Panc1 (cell line): ENCODE measurements at regions not wholly inside any gene's neighbourhood (a gene's known extent, or its start where the extent isn't known, plus 50 kb on each side); places are given as distances from the start of the nearest gene placed in this dataset.

Source experiments
- ATAC-seq: fragments of 200-7000 bp; cut with Tn5 transposase; 2 replicates; pipeline ENCODE4 v1.9.1; 2020; ENCODE audit warnings: mild to moderate bottlenecking, moderate library complexity
- BruUV-seq: library from RNA; stranded (reverse); fragments of 400-500 nt; replicated peaks from 2 replicates; lab custom pipeline; 2021; lab: Mats Ljungman, UMichigan
- CTCF ChIA-PET: fragments of 300-600 bp; sonication (Branson Sonifier 250); formaldehyde crosslinking; loops from one replicate; lab custom pipeline; 2022; ENCODE audit warnings: antibody characterized with exemption; lab: Charles Lee
- POLR2A ChIA-PET: fragments of 300-600 bp; sonication (Branson Sonifier 250); formaldehyde crosslinking; loops from one replicate; lab custom pipeline; 2022; ENCODE audit warnings: antibody characterized with exemption; lab: Charles Lee
- DNase-seq: peaks from one replicate; pipeline ENCODE4 v3.0.0-alpha.2; 2010; ENCODE audit warnings: low read depth, low spot score
- H3K27ac ChIP-seq: 2 replicates; pipeline ENCODE4 v1.5.1; 2011; ENCODE audit warnings: mild to moderate bottlenecking, low read length, inconsistent platforms
- H3K27me3 ChIP-seq: fragments of 200-500 bp; sonication (Bioruptor generic); 2 replicates; pipeline ENCODE4 v1.6.0; 2014; ENCODE audit warnings: low read length, inconsistent platforms; ENCODE audit not compliant: control insufficient read depth, insufficient read depth
- H3K36me3 ChIP-seq: fragments of 200-500 bp; sonication (Bioruptor generic); 2 replicates; pipeline ENCODE4 v1.5.1; 2014; ENCODE audit warnings: inconsistent platforms, mild to moderate bottlenecking, low read length, moderate library complexity; ENCODE audit not compliant: control insufficient read depth, insufficient read depth
- H3K4me1 ChIP-seq: 2 replicates; pipeline ENCODE4 v1.5.1; 2011; ENCODE audit warnings: inconsistent platforms, mild to moderate bottlenecking, low read length, moderate library complexity; ENCODE audit not compliant: control insufficient read depth, insufficient read depth
- H3K4me3 ChIP-seq, 2 experiments: 2 replicates each; pipeline ENCODE4 v1.5.1; 2011 to 2012; ENCODE audit warnings: low read depth in 2 of 2, low read length in 2 of 2, mild to moderate bottlenecking in 2 of 2, inconsistent platforms in 1 of 2, moderate library complexity in 1 of 2
- H3K9me3 ChIP-seq: fragments of 200-500 bp; sonication (Bioruptor generic); 2 replicates; pipeline ENCODE4 v1.5.1; 2014; ENCODE audit warnings: low read depth, mild to moderate bottlenecking, inconsistent platforms, low read length, moderate library complexity; ENCODE audit not compliant: control insufficient read depth, insufficient read depth
- CTCF ChIP-seq: fragments of 450-650 bp; IDR thresholded peaks from 2 replicates; pipeline ENCODE4 v1.5.1; 2017; ENCODE audit warnings: mild to moderate bottlenecking
- POLR2AphosphoS5 ChIP-seq: IDR thresholded peaks from 2 replicates; pipeline ENCODE4 v1.6.1; 2012; ENCODE audit warnings: mild to moderate bottlenecking, low read depth, low read length, moderate library complexity
- SIN3A ChIP-seq: IDR thresholded peaks from 2 replicates; pipeline ENCODE4 v1.6.1; 2012; ENCODE audit warnings: low read depth, mild to moderate bottlenecking, low read length, moderate library complexity, borderline replicate concordance; ENCODE audit not compliant: insufficient read depth
- TCF7L2 ChIP-seq: IDR thresholded peaks from 2 replicates; pipeline ENCODE4 v1.6.1; 2011; ENCODE audit warnings: mild to moderate bottlenecking, low read depth, low read length, inconsistent platforms
- in situ Hi-C: cut with HindIII; loops from 2 replicates; pipeline ENCODE4 v1.10.0; 2016; ENCODE audit warnings: low sequenced_read_pairs, low pct_unique_long_range_greater_than_20kb
- intact Hi-C: fragments of 100-400 bp; cut with micrococcal nuclease; formaldehyde crosslinking; loops from one replicate; pipeline ENCODE4 v1.10.0; 2022; ENCODE audit not compliant: unreplicated experiment
- TF ChIP-seq, protein P1 (sequence below), 2 experiments: IDR thresholded peaks; 2 replicates each; pipeline ENCODE4 v1.6.1; 2011 to 2012; ENCODE audit warnings: low read depth in 2 of 2, control low read depth in 1 of 2, low read length in 1 of 2, mild to moderate bottlenecking in 1 of 2, moderate library complexity in 1 of 2; ENCODE audit not compliant: insufficient read depth in 1 of 2

GRCh38 chr9:18136354-18136994, 337.5 kb upstream of the ADAMTSL1 start:
- DNase-seq (no peak), ATAC-seq (no peak)
- intact Hi-C loops (no loop called here), in situ Hi-C loops (no loop called here)
- Histone ChIP-seq H3K4me3 (no peak overlapping the region), H3K27ac (no peak overlapping the region), H3K4me1 (no peaks in the 10 kb centered on the region), H3K36me3 (no peaks in the 10 kb centered on the region), H3K9me3 (no peaks in the 10 kb centered on the region), H3K27me3 (no peaks in the 10 kb centered on the region)
- ChIA-PET CTCF (no interaction called here), POLR2A (no interaction called here)
- BruUV-seq: no TSS peak
- TF ChIP-seq TCF7L2 (no peak), POLR2AphosphoS5 (no peak), CTCF (no peak), SIN3A (no peak)
- TF ChIP-seq, protein P1, sequence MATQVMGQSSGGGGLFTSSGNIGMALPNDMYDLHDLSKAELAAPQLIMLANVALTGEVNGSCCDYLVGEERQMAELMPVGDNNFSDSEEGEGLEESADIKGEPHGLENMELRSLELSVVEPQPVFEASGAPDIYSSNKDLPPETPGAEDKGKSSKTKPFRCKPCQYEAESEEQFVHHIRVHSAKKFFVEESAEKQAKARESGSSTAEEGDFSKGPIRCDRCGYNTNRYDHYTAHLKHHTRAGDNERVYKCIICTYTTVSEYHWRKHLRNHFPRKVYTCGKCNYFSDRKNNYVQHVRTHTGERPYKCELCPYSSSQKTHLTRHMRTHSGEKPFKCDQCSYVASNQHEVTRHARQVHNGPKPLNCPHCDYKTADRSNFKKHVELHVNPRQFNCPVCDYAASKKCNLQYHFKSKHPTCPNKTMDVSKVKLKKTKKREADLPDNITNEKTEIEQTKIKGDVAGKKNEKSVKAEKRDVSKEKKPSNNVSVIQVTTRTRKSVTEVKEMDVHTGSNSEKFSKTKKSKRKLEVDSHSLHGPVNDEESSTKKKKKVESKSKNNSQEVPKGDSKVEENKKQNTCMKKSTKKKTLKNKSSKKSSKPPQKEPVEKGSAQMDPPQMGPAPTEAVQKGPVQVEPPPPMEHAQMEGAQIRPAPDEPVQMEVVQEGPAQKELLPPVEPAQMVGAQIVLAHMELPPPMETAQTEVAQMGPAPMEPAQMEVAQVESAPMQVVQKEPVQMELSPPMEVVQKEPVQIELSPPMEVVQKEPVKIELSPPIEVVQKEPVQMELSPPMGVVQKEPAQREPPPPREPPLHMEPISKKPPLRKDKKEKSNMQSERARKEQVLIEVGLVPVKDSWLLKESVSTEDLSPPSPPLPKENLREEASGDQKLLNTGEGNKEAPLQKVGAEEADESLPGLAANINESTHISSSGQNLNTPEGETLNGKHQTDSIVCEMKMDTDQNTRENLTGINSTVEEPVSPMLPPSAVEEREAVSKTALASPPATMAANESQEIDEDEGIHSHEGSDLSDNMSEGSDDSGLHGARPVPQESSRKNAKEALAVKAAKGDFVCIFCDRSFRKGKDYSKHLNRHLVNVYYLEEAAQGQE (IDR thresholded peaks at IDR 0.05; ENCODE audit: insufficient read depth in 1 of 2, low read depth in 2 of 2, low read length in 1 of 2): no peak

DNA sequence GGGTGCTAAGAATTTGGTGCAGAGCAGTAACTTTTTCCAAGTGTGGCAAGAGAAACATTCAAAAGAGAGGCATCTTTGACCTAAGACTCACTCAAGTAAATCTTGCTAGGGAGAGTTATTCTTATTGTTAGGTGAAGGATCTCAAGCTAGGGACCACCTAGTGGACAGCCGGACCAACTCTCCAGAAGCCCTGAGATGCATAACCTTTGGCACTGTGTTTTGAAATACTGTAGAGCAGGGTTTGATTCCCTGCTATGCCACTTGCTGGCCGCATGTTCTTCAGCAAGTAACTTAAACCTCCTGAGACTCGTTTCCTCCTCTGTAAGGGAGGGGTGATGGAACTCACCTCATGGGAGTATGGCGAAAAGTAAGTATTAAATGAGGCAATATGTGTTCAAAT, 336.1 kb upstream of the ADAMTSL1 start:
- intact Hi-C loops (no loop called here), in situ Hi-C loops (no loop called here)
- Histone ChIP-seq H3K4me1 (no peaks in the 10 kb centered on the region), H3K36me3 (no peaks in the 10 kb centered on the region), H3K4me3 (no peak overlapping the region), H3K27me3 (no peaks in the 10 kb centered on the region), H3K27ac (no peak overlapping the region), H3K9me3 (no peaks in the 10 kb centered on the region)
- BruUV-seq: no TSS peak
- ChIA-PET POLR2A (no interaction called here), CTCF (no interaction called here)
- TF ChIP-seq CTCF: no peak
- TF ChIP-seq TCF7L2: no peak
- TF ChIP-seq SIN3A: no peak
- TF ChIP-seq, protein P1 (IDR thresholded peaks at IDR 0.05; ENCODE audit: insufficient read depth in 1 of 2, low read depth in 2 of 2, low read length in 1 of 2): no peak
- no peak for TF ChIP-seq POLR2AphosphoS5
- DNase-seq (no peak), ATAC-seq (no peak)
